HG03064 (cell line): ENCODE measurements at regions not wholly inside any gene's neighbourhood (a gene's known extent, or its start where the extent isn't known, plus 50 kb on each side); places are given as distances from the start of the nearest gene placed in this dataset.
A peak's percentile ranks its signal among the peaks of the same experiment; 100 is the strongest.
"Not testable (repeated sequence)": the region's sequence is repeated elsewhere in the genome, so short reads cannot be mapped to it uniquely, and the experiment has no call there.

ENCODE experiments used
- ATAC-seq: cut with Tn5 transposase; IDR thresholded peaks from one replicate; pipeline ENCODE4 v1.9.1; 2021; ENCODE audit warnings: low read depth; ENCODE audit not compliant: unreplicated experiment

DNA sequence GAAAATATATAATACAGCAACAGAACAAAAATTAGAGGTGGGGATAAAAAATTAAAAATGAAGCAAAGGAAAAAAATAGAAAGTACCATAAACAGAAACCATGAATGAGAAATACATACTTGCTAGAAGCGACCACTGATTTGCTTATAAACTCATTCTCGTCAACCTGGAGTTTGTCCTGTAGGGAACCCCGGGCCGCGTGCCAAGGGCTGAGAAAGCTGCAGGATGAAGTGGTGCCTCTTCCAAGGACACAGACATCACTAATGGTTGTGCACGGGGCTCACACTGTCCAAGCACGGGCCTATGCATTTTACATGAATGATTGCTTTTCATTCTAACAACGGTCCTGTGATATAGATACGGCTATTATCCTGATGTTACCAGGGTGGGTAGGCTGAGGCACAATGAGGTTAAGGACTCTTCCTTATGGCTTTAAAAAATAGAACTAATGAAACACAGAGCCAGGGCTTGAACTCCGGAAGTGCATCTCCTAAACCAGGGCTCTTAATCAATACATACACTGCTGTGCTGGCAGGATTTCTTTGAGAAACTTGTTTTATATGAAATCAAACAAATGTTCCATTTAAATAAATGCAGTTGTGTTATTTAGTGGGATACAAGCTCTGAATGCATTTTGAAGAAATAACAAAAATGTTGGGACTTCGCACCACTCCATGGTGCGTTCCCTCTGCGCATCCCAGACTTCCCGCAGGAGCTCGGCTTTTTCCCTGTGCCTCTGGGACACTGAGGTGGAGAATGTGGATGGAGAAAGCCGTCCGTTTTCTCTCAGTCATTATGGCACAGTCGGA, 113.9 kb upstream of the PHACTR3 start:
- not testable (repeated sequence) for ATAC-seq

DNA sequence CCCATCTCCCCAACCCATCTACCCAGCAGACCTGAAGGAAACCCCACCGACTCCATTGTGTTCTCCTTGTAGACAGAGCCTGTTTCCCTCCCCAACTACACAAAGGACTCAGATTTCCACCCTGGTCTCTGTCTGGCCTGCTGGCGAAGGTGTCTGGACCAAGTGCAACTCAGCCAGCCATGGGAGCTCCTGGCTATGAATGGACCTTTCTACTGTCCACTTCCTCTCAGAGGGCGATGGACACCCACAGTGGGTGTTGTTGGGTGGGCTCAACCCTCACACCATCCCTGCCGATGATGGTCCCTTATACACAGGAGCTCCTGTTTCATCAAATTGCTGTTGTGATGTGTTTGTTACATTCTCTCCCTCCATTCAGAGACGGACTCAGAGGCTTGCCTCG, 112.5 kb upstream of the PHACTR3 start:
- no peak for ATAC-seq

- no peak for ATAC-seq
These were observed 110.4 kb upstream of the PHACTR3 start for GRCh38 chr20:59493926-59494325.

- no peak for ATAC-seq
These were observed 109.2 kb upstream of the PHACTR3 start for GRCh38 chr20:59495166-59495565.

DNA sequence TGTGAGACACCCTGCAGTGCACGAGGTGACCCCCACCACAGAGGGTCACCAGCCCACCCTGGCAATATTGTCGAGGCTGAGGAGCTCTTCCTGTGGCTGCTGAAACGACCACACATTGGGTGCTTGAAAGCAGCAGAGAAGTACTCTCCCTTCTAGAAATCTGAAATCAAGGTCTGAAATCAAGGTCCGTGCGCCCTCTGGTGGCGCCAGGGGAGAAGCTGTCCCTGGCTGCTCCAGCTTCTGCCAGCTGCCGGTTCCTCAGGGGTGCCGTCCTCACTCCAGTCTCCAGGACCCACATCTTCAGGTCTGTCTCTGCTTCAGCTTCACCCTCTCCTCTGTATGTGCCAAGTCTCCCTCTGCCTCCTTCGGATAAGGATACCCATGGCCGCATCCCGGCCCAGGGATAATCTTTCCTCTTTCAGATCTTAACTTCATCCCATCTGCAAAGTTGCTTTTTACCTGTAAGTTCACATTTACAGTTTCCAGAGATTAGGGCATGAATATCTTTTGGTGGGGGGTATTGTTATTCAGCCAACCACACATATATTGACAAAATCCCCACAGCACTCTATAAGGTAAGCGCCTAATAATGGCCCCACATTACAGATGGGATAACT, 108.3 kb upstream of the PHACTR3 start:
- no peak for ATAC-seq

GRCh38 chr20:59498291-59498690, 106.0 kb upstream of the PHACTR3 start:
- ATAC-seq, result no peak

GRCh38 chr20:59499863-59500262, 104.5 kb upstream of the PHACTR3 start:
- no peak for ATAC-seq

DNA sequence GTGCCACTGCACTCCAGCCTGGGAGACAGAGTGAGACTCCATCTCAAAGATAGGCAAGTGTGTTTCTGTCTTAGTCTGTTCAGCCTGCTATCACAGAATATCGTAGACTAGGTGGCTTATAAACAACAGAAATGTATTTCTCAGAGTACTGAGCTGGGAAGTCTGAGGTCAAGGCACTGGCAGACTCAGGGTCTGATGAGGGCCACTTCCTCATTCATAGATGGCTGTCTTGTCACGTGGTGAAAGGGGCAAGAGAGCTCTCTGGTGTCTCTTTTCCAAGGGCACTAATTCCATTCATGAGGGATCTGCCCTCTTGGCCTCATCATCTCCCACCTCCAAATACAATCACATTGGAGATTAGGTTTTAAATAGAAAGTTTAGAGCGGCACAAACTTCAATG, 95.6 kb upstream of the PHACTR3 start:
- no peak for ATAC-seq

- ATAC-seq, result no peak
These were observed 91.7 kb upstream of the PHACTR3 start for GRCh38 chr20:59512651-59513050.

- no peak for ATAC-seq
These were observed 89.8 kb upstream of the PHACTR3 start for GRCh38 chr20:59514554-59514953.

DNA sequence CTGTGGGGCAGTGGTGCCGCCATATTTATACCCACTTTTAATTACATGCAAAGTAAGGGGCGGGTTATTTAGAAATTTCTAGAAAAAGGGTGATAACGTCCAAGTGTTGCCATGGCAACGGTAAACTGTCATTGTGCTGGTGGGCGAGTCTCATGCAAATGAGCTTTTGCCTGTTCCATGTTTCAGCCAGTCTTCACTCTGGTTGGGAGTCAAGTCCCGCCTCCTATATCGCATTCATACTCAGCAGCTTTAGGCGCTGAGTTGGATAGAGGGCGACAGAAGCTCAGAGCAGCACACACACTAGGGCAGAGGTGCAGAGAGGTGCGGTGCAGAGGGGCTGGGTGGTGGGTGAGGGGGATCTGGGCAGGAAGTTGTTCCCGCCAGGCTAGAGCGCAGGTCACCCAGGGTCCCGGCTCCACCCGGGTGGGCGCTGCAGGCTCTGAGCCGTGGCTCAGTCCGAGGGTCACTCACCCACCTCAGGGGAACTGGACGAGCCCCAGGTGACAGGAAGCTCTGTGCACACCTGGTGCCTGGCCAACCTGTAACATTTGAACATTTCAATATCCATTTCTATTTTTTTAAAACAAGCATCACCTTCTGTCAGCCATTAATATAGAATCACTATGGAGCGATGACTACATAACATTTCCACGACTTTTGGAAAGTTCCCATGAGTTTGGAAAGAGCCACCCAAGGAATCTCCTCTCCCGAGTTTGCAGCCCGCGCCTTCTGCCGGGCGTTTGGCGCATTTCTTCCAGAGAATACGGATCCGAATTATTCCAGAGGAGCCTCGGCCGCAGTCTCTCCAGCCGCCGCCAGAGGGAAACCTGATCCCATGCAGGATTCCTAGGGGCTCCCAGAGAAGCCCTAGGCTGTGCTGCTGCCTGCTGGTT, 89.1 kb upstream of the PHACTR3 start:
- no peak for ATAC-seq

- no peak for ATAC-seq
These were observed 88.5 kb upstream of the PHACTR3 start for GRCh38 chr20:59515906-59516209.

DNA sequence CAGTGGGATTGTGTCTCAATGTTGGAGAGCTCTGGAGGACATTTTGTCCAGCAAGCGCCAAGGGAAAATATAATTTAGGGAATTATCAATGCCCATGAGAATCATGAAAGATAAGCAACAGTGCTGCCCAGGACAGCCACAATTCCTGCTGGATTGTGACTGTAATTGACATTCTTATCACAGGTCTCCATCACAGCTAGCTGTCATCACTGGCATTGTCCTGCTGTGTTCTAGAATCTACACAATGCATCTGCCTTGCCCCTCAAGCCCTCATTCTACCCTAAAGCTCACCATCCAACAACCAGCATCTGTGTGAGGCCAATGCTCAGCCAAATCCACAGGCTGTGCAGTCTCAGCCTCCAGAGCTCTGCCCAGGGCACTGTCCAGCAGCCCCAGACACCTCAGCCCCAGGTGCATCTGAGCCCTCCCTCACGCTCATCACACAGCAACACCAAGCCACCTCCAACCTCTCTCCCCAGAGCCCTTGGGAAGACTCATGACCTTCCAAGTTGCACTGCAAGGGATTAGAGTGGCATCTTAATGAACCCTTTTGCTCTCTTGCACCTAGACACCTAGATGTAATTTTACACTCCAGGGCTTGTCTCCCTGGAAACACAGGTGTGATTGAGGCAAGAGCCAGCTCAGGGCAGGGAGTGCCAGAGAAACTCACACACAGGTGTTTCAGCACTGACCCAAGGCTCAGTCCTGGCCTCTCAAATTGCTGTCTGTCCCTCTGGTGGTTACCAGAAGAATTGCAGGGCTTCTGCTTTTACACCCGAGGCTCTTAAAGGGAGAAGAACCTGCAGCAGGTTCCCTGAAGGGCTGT, 85.2 kb upstream of the PHACTR3 start:
- peak; percentile 63 for ATAC-seq

GRCh38 chr20:59519707-59520014, 84.7 kb upstream of the PHACTR3 start:
- no peak for ATAC-seq

GRCh38 chr20:59520814-59521213, 83.5 kb upstream of the PHACTR3 start:
- no peak for ATAC-seq

DNA sequence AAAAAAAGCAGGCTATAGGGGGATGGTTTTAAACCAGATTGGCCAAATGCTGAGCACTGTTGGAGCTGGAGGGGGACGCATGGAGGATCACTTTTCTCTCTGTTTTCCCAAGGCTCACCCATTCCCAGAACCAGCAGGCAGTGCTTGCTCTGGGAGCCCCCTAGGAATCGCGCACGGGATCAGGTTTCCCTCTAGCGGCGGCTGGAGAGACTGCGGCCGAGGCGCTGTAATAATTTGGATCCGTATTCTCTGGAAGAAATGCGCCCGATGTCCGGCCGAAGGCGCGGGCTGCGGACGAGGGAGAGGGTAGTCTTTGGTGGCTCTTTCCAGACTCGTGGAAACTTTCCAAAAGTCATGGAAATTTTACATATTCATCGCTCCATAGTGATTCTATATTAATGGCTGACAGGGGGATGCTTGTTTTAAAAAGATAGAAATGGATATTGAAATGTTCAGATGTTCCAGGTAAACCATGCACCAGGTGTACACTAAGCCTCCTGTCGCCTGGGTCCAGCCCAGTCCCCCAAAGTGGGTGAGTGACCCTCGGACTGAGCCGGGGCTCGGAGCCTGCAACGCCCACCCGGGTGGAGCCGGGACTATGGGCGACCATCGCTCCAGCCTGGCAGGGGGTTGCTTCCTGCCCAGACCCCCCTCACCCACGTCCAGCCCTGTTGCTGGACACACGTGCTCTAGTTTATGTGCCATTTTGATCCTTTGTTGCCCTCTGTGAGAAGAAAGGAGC, 78.7 kb upstream of the PHACTR3 start:
- no peak for ATAC-seq

DNA sequence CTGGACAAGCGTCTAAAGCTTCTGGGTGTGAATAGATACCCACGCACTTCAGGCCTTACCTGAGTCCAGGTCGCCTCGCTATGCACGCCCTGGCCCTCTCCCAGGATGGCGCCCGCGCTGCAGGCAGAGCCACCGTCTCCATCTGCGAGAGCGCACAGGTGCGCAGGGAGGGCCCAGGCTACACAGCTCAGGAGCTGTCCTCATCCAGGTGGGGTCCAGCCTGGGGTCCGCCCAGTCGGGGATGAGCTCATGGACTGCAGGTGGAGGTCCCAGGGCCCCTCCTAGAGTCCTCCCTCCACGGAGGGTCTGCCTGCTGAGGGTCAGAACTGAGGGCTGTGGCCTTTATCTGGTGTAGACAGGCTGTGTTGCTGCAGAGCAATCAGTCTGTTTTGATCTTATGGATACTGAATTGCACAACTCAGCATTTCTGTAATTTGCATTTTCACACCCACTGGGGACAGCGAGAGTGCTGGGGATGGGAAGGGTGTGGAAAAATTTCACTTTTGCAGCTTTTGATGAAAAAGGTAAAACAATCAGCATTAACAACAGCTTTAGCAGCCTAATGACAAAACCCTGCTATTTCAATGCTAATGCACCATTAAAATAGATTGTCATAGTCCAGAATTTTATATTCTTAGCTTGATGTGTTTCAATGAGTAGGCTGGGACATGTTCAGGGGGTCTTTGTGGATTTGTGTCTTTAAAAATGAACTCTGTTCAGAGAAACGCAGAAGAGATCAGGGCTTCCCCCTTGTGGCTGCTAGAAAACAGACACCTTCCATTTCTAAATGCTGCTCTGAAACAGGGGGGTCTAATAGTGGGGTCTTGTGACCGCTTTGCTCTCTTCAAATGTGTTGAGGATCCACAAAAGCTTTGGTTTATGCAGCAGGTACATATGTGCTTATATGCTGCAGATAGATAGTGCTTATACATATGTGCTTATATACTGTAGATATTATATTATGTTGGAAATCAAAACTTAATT, 77.8 kb upstream of the PHACTR3 start:
- ATAC-seq, result no peak

GRCh38 chr20:59530782-59531181, 73.6 kb upstream of the PHACTR3 start:
- no peak for ATAC-seq

DNA sequence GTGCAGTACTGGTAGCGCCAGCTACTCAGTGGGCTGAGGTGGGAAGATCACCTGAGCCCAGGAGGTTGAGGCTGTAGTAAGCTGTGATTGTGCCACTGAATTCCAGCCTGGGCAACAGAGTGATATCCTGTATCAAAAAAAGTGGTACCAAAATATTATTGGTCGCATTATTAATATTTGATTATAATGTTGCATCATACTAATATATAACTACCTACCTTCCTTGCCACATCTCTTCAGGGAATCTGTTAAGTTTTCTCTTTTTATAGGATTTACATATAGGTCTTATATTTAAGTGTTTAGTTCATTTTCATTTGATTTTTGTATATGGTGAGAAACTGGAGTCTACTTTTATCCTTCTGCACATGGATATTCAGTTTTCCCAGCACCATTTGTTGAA, 66.3 kb upstream of the PHACTR3 start:
- no peak for ATAC-seq
